Caco-2 (cell line): ENCODE measurements at regions not wholly inside any gene's neighbourhood (a gene's known extent, or its start where the extent isn't known, plus 50 kb on each side); places are given as distances from the start of the nearest gene placed in this dataset.

ENCODE experiments used
- BruUV-seq: library from RNA; stranded (reverse); fragments of 400-500 nt; replicated peaks from 2 replicates; lab custom pipeline; 2021; lab: Mats Ljungman, UMichigan
- CTCF ChIA-PET: fragments of 300-600 bp; sonication (Branson Sonifier 250); formaldehyde crosslinking; loops from one replicate; lab custom pipeline; 2022; ENCODE audit warnings: antibody characterized with exemption; lab: Charles Lee
- POLR2A ChIA-PET: fragments of 300-600 bp; sonication (Branson Sonifier 250); formaldehyde crosslinking; loops from one replicate; lab custom pipeline; 2022; ENCODE audit warnings: antibody characterized with exemption; lab: Charles Lee
- DNase-seq, 2 experiments: peaks; one replicate each; pipeline versions ENCODE4 v3.0.0 to v3.0.0-alpha.2; 2020 to 2022
- H3K27me3 ChIP-seq: replicated peaks from 2 replicates; pipeline ENCODE4 v1.6.0; 2011; ENCODE audit warnings: low read length; ENCODE audit not compliant: control insufficient read depth, insufficient read depth
- H3K36me3 ChIP-seq: 2 replicates; pipeline ENCODE4 v1.5.1; 2011; ENCODE audit warnings: low read length; ENCODE audit not compliant: control insufficient read depth, insufficient read depth
- H3K4me1 ChIP-seq: fragments of 250-450 bp; sonication (Bioruptor Pico); 2 replicates; pipeline ENCODE4 v1.5.1; 2020; ENCODE audit warnings: mild to moderate bottlenecking
- H3K4me3 ChIP-seq: 2 replicates; pipeline ENCODE4 v1.5.1; 2011; ENCODE audit warnings: low read depth, mild to moderate bottlenecking, control low read depth, low read length
- H3K9me3 ChIP-seq: fragments of 250-450 bp; sonication (Bioruptor Pico); 2 replicates; pipeline ENCODE4 v1.5.1; 2020; ENCODE audit warnings: mild to moderate bottlenecking, moderate library complexity
- H3K27ac Mint-ChIP-seq: one replicate; pipeline ENCODE4 v1.8.0; 2022; ENCODE audit warnings: mixed read lengths; ENCODE audit not compliant: unreplicated experiment
- H3K27me3 Mint-ChIP-seq: one replicate; pipeline ENCODE4 v1.8.0; 2022; ENCODE audit warnings: mixed read lengths; ENCODE audit not compliant: insufficient read depth, unreplicated experiment
- H3K36me3 Mint-ChIP-seq: one replicate; pipeline ENCODE4 v1.8.0; 2022; ENCODE audit warnings: mild to moderate bottlenecking, mixed read lengths; ENCODE audit not compliant: insufficient read depth, unreplicated experiment
- H3K4me1 Mint-ChIP-seq: one replicate; pipeline ENCODE4 v1.8.0; 2022; ENCODE audit warnings: low read depth, mixed read lengths; ENCODE audit not compliant: unreplicated experiment
- H3K4me3 Mint-ChIP-seq: one replicate; pipeline ENCODE4 v1.8.0; 2022; ENCODE audit warnings: mild to moderate bottlenecking, moderate library complexity, mixed read lengths; ENCODE audit not compliant: unreplicated experiment
- H3K9me3 Mint-ChIP-seq: one replicate; pipeline ENCODE4 v1.8.0; 2022; ENCODE audit warnings: mixed read lengths; ENCODE audit not compliant: unreplicated experiment
- CTCF ChIP-seq, 2 experiments: fragments of 200-600 bp in 1 of 2; IDR thresholded peaks; 1 replicate in 1 of 2; 2 replicates in 1 of 2; pipeline versions ENCODE4 v1.5.1 to v1.8.0; 2011 to 2022; ENCODE audit warnings: antibody characterized with exemption in 1 of 2, control low read depth in 1 of 2, inconsistent platforms in 1 of 2, low read depth in 1 of 2, low read length in 1 of 2, mild to moderate bottlenecking in 1 of 2, moderate library complexity in 1 of 2; ENCODE audit not compliant: insufficient read depth in 1 of 2, severe bottlenecking in 1 of 2, unreplicated experiment in 1 of 2
- intact Hi-C: fragments of 100-400 bp; cut with micrococcal nuclease; formaldehyde crosslinking; loops from one replicate; pipeline ENCODE4 v1.10.0; 2022; ENCODE audit not compliant: unreplicated experiment

- BruUV-seq, result no TSS peak
- Histone ChIP-seq H3K27me3 (no peaks in the 10 kb centered on the region), H3K4me3 (no peak overlapping the region), H3K4me1 (no peaks in the 10 kb centered on the region), H3K36me3 (no peaks in the 10 kb centered on the region), H3K9me3 (no peaks in the 10 kb centered on the region)
- Mint-ChIP-seq H3K4me3 (no peak overlapping the region), H3K27me3 (peaks cover 5% of the 10 kb centered on the region), H3K36me3 (no peaks in the 10 kb centered on the region), H3K9me3 (peaks cover 9% of the 10 kb centered on the region), H3K27ac (no peak overlapping the region), H3K4me1 (no peaks in the 10 kb centered on the region)
- no peak for TF ChIP-seq CTCF (IDR thresholded peaks at IDR 0.05; ENCODE audit: insufficient read depth in 1 of 2, low read depth in 1 of 2, low read length in 1 of 2, severe bottlenecking in 1 of 2, unreplicated experiment in 1 of 2)
- ChIA-PET CTCF (no interaction called here), POLR2A (no interaction called here)
- no peak for DNase-seq
- intact Hi-C loops, result no loop called here
These were observed 130.4 kb upstream of the PREP start for GRCh38 chr6:105533301-105533700.

DNA sequence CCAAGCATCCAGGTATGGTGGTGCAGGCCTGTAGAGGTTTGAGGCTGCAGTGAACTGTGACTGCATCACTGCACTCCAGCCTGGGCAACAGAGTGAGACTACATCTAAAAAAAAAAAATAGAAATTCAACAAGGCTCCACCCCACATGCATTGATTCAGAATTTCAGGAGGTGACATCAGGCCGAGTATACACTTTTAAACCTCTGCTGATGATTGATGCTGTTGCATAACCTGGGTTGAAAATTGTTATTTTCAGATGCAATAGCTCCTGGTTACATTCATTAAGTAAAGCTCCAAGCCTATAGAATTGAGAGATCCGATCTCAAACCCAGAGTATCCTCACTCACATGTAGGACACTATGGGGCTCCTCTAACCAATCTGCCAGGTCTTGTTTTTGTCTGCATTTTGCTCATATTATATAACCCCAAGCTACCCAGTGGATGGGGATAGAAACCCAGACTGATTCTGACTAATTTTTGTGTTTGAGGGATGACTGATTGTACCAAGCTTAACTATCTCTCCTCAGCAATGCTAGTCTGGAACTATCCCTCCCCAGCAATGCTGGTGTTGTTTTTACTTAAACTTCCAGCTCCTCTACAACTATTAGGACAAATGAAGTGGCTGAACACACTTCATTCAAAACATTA lies 123.5 kb upstream of the PREP start:
- Mint-ChIP-seq H3K4me1 (no peaks in the 10 kb centered on the region), H3K27me3 (peaks cover 2% of the 10 kb centered on the region), H3K4me3 (no peak overlapping the region), H3K36me3 (no peaks in the 10 kb centered on the region), H3K9me3 (peaks cover 9% of the 10 kb centered on the region), H3K27ac (no peak overlapping the region)
- Histone ChIP-seq H3K9me3 (no peaks in the 10 kb centered on the region), H3K27me3 (no peaks in the 10 kb centered on the region), H3K36me3 (no peaks in the 10 kb centered on the region), H3K4me3 (no peak overlapping the region), H3K4me1 (no peaks in the 10 kb centered on the region)
- BruUV-seq, result no TSS peak
- TF ChIP-seq CTCF (IDR thresholded peaks at IDR 0.05; ENCODE audit: insufficient read depth in 1 of 2, low read depth in 1 of 2, low read length in 1 of 2, severe bottlenecking in 1 of 2, unreplicated experiment in 1 of 2), result no peak
- ChIA-PET CTCF (no interaction called here), POLR2A (no interaction called here)
- DNase-seq, result no peak
- intact Hi-C loops, result no loop called here

DNA sequence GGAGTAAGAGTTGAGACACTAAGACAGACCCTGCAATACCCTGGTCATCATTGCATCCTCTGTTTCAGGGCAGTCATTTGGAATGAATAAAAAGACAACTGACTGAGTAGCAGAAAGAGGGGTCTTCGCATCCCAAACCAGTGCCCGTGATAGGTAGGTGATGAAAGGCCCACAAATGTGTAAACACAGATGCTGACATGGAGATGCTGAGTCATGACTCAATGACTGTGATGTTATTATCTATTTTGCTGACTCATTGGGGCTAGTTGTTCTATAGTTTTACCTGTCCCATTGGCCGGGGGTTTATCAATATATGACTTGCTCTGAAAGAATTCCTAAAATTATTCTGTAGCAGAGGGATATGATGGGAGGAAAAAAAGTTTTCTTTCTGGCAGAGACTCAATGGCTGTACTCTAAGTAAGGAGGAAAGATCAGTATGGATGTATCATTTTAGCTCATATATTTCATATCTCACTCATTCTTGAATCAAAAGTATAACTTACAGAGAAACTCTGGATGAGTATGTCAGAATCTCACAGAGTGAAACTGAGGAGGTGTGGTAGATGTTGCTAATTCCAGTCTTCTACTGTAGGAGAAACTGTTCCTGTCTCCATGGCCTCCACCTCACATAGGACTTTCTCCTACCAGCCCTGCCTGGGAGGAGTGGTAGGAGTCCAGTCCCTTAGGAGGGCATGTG lies 119.9 kb upstream of the PREP start:
- H3K27me3 ChIP-seq, result no peaks in the 10 kb centered on the region
- intact Hi-C loops, result no loop called here
- H3K36me3 Mint-ChIP-seq, result no peaks in the 10 kb centered on the region
- H3K9me3 ChIP-seq, result no peaks in the 10 kb centered on the region
- H3K27me3 Mint-ChIP-seq, result no peaks in the 10 kb centered on the region
- TF ChIP-seq CTCF (IDR thresholded peaks at IDR 0.05; ENCODE audit: insufficient read depth in 1 of 2, low read depth in 1 of 2, low read length in 1 of 2, severe bottlenecking in 1 of 2, unreplicated experiment in 1 of 2), result no peak
- H3K9me3 Mint-ChIP-seq, result peaks cover 9% of the 10 kb centered on the region
- ChIA-PET CTCF (no interaction called here), POLR2A (no interaction called here)
- H3K4me3 ChIP-seq, result no peak overlapping the region
- no peak for DNase-seq
- H3K4me1 ChIP-seq, result no peaks in the 10 kb centered on the region
- no peaks in the 10 kb centered on the region for H3K4me1 Mint-ChIP-seq
- no peak overlapping the region for H3K27ac Mint-ChIP-seq
- H3K4me3 Mint-ChIP-seq, result no peak overlapping the region
- no TSS peak for BruUV-seq
- H3K36me3 ChIP-seq, result no peaks in the 10 kb centered on the region
